Urothelium cell line (cell line): ENCODE measurements at regions not wholly inside any gene's neighbourhood (a gene's known extent, or its start where the extent isn't known, plus 50 kb on each side); places are given as distances from the start of the nearest gene placed in this dataset.

ENCODE experiments used
- DNase-seq: peaks from one replicate; pipeline ENCODE4 v3.0.0; 2011; ENCODE audit warnings: low spot score, mixed read lengths
- FAIRE-seq: peaks from 2 replicates; lab custom pipeline; 2011; peaks lifted over from hg19 to GRCh38; lab: Jason Lieb, UNC

DNA sequence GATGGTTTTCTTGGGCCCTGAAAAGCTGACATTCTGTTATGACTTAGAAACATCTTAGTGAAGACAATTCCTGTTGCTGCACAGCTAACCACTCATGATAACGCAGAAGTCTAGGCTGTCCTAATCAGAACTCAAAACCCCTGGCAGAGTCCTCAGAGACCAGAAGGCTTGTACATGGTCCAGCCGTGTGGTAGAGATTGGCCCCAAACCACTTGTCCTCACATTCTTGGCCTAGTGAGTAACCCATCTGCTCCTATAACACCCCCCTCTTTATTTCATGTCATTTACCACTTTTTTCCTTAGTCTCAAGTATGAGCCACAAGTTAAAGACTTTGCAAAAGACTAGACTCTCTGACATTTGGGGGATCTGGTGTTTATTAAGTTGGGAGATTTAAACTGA, 116.5 kb upstream of the ADAMTS18 start:
- FAIRE-seq: no peak
- no peak for DNase-seq

DNA sequence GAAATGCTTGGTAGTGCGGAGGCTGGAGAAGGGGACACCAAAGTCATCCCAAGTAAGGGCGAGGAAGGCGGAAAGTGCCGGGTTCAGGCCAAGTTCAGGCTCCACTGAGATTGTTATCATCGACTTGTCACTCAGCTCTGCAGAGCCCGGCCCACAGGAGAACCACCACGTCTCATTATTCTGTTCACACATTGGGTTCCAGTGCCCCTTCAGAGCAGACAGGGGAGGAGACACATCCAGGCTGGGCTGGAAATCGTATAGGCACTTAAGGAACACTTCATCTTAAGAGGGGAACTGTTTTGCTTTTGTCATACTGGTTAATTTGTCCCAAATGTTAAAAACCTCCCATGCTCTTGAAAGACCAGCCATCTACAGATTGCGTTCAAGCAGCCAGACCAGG, 118.3 kb upstream of the ADAMTS18 start:
- FAIRE-seq (no peak), DNase-seq (no peak)

GRCh38 chr16:77555126-77555525, 120.3 kb upstream of the ADAMTS18 start:
- no peak for DNase-seq
- FAIRE-seq: no peak

DNA sequence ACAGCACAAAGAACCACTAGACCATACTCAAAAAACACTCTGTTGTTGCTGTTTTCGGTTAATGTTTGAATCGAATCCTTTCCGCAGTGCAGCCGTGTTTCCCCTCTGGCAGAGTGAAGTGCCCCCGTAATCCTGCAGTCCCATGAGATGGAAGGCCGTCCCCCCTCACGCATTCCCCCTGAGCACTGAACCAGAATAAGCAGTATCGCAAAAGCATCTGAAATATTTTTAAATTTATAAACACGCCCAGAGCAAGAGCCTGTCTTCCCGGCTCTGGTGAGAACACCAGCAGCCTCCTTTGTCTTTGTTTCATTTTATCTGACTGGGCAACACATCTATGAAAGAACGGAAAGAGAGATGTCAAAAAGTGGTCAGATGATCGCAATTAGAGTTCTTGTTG, 121.0 kb upstream of the ADAMTS18 start:
- DNase-seq: no peak
- FAIRE-seq: no peak

- FAIRE-seq (no peak), DNase-seq (no peak)
Measured at GRCh38 chr16:77556201-77556873, 121.5 kb upstream of the ADAMTS18 start.

GRCh38 chr16:77557385-77557784, 122.6 kb upstream of the ADAMTS18 start:
- DNase-seq (no peak), FAIRE-seq (no peak)

DNA sequence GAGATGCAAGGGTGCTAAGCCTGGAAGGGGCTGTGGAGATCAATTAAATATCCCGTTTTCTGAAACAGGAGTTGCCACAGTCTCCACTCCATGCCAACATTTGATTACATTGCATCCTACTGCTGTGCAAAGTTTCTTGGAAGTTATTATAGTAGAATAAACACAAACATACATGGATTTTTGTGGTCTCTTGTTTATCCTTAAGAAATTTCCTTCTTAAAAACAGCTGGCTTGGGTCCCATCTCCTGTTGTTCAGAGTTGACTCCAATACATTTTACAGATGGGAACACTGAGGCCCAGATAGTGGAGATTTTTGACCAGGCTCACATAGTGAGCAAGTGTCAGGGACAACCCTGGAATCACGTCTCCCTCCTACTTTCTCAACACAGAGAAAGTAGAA, 124.0 kb upstream of the ADAMTS18 start:
- DNase-seq (no peak), FAIRE-seq (no peak)

DNA sequence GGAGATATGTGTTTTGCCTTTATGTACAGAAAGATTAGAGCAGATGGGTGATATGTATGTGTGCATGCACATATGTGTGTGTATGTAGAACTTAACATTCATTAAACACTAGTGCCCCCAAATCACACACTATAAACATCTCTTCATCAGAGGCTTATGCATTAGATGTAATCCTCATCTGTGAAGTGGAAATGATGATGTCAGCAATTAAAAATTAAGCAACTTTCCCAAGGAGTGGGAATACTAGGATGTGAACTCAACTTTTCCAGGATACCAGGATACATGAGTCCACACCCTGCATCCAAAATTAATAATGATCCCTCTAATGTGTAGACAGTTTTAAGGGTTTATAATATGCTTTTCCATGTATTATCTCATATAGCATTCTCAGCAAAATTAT, 127.7 kb upstream of the ADAMTS18 start:
- FAIRE-seq (no peak), DNase-seq (no peak)

GRCh38 chr16:77564791-77565390, 130.1 kb upstream of the ADAMTS18 start:
- FAIRE-seq (no peak), DNase-seq (peak; percentile 39)

- FAIRE-seq (no peak), DNase-seq (no peak)
Measured at GRCh38 chr16:77569406-77569805, 134.6 kb upstream of the ADAMTS18 start.

DNA sequence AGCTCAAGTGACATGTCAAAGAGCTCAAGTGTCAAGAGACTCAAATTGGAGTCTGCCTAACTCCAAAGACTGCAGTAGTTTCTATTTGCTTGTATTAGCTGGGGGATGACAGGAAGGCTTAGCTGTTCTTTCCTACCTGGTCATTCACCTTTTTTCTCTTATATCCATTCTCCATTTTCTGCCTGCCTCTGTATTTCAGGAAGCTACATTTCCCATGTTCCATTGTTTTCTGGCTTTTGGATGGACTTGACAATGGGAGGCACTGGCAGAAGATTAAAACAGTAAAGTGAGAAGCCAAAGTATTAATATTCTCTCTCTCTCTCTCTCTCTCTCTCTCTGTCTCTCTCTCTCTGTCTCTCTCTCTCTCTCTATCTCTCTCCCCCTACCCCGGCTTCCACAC, 135.7 kb upstream of the ADAMTS18 start:
- FAIRE-seq: no peak
- no peak for DNase-seq

DNA sequence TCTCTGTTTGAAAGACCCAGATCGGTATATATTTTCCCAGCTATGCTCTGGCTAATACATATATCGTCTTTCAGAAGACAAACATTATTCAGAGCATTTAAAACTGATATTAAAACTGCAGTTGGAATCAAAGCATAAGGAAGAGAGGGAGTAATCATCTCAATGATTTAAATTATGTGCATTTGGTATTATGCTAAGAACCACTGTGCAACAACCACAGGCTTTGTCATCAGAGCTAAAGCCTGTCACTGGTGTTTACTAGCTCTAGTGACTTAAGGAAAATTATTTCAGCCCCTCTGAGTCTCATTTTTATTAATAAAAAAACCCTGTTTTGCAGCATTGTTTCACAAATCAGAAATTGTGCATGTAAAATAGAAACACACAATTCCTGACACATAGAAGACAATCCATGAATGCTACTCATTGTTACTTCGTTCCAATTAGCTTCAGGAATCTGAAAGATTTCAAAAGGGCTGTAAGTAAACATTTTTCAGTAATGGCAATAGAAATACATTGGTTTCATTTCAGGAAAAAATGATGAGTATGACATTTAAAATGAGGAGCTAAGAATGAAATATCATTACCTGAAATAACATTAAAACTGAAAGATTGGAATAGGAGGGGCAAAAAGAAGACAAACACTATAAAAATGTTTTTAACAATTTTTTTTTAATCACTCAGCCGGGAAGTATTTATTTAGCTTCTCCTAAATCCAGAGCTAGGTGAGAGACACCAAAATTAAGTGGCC, 136.5 kb upstream of the ADAMTS18 start:
- FAIRE-seq: no peak

GRCh38 chr16:77574867-77575624, 140.2 kb upstream of the ADAMTS18 start:
- FAIRE-seq (no peak), DNase-seq (no peak)

More for the DNA sequence above, 136.5 kb upstream of the ADAMTS18 start:
- no peak for DNase-seq

DNA sequence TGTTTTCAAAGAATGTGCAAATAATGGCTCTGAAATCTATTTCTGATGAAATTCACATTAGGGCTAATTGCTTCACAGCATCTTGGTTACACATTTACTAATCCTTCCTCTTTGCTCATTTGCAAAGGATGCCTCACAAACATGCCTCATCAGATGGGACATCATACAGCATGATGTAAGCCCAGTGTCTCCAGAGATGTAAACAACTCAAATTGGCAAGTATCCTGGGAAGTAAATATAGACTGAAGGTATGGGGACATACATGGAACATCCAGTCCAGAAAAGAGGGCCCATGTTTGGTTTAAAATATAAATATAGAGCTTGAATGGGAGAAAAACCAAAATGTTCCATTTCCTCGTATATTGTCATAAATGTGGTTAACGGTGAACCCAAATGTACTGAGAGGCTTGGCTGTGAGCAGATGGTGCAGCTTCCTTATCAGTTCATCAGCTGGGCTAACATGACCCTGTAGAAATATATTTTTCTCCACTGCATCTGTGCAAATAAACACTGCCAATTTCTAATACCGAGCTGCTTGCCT, 142.9 kb upstream of the NUDT7 start:
- no peak for FAIRE-seq

DNA sequence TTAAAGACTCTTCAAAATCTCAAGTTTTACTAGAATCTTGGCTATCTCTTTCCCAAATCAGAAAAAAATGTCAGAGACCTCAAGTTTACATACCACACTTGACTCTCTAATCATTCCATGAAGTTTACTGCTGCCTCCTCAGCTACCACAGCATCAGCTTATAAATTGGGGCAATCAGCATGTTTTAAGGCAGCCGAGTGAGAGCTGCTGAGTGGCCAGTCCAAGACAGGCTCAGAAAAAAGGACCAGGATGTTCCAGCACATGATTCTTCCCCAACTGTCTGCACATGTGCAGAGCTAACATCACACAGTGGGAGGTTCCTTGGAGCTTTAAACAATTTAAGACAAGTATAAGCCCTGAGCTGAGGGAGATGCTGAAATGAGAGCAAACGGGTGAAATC, 140.6 kb upstream of the NUDT7 start:
- FAIRE-seq (no peak), DNase-seq (no peak)

More for the DNA sequence above, 142.9 kb upstream of the NUDT7 start:
- DNase-seq: no peak

- DNase-seq (peak; percentile 50), FAIRE-seq (no peak)
Measured at GRCh38 chr16:77584205-77584859, 138.0 kb upstream of the NUDT7 start.

DNA sequence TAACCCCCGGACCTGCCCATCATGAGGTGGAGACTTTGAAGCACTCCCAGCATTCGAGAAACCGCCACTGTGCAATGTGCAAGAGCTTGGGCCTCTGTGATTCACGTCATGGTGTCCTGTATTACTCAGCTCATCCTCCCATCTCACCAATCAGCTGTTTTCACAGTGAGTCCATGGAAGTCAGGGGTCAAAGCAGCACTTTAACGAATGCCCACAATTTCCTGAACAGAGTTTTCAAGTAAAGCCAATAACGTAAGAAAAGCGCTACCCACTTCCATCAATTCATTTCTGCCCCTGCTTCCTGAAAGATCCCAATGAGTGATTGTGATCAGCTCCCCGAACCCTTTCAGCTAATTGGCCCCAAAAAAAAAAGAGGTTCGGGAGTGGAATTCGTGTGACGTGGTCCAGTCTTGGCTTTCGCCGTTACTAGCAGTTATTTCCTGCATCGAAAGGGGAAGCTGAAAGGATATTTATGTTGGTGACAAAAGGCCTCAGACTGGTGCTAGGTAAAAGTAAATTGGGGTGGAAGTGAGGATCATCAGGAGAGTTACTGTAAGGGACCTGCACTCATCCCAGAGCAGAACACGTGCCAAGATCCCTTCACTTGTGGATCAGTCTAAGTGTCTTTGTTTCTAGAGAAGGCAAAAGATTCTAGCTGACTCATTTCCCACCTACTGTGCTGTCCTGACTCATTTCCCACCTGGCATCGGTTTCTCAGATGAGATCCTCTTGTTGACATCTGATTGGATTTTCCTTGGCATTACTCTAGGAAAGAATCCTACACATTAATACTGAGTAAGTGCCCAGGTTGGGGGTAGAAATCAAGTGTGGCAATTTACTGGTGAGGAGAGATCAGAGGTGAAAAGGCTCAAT, 136.7 kb upstream of the NUDT7 start:
- DNase-seq (peak; percentile 82), FAIRE-seq (peak; percentile 23)

DNA sequence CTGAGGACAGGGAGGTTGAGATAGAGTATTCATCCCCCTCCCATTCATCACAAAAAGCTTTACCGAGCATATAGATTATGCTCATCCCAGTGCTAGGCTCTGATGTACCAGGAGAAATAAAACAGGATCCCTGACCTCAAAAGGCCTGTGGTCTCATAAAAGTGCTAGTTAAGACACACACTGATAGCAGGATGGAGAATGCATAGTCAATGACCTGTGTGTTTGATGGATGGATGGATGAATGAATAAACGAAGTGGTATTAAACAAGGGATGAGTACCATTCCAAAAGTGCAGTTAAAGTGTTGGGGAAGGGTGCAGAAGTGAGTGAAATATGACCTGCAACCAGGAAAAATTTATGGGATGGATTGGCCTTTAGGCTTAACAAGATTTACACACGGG, 133.9 kb upstream of the NUDT7 start:
- DNase-seq (no peak), FAIRE-seq (no peak)

- DNase-seq (no peak), FAIRE-seq (no peak)
Measured at GRCh38 chr16:77589071-77589765, 133.1 kb upstream of the NUDT7 start.
